GM12878 (cell line): ENCODE measurements at regions not wholly inside any gene's neighbourhood (a gene's known extent, or its start where the extent isn't known, plus 50 kb on each side); places are given as distances from the start of the nearest gene placed in this dataset.

Experiments
- ATAC-seq: fragments of 200-7000 bp; cut with Tn5 transposase; 3 replicates; pipeline ENCODE4 v1.9.1; 2020; ENCODE audit warnings: mild to moderate bottlenecking, moderate library complexity
- BruUV-seq: library from RNA; stranded (reverse); fragments of 400-500 nt; replicated peaks from 2 replicates; lab custom pipeline; 2021; lab: Mats Ljungman, UMichigan
- CTCF ChIA-PET: fragments of 300-600 bp; sonication (Branson Sonifier 250); formaldehyde crosslinking; extraction: SDS; loops from one replicate; lab custom pipeline; 2021; ENCODE audit warnings: inconsistent platforms; lab: Yijun Ruan, JAX
- POLR2A ChIA-PET: fragments of 350-600 bp; formaldehyde crosslinking; extraction: SDS; loops from one replicate; lab custom pipeline; 2021; ENCODE audit warnings: inconsistent platforms; lab: Charles Lee
- RAD21 ChIA-PET: fragments of 300-600 bp; sonication (Branson Sonifier 250); formaldehyde crosslinking; loops from one replicate; lab custom pipeline; 2023; ENCODE audit warnings: antibody characterized with exemption; ENCODE audit not compliant: unreplicated experiment; lab: Charles Lee
- SMC1A ChIA-PET: fragments of 300-600 bp; sonication (Branson Sonifier 250); formaldehyde crosslinking; loops from one replicate; lab custom pipeline; 2023; ENCODE audit not compliant: unreplicated experiment, uncharacterized antibody; lab: Charles Lee
- DNase-seq: peaks from one replicate; pipeline ENCODE4 v3.0.0-alpha.2; 2011; ENCODE audit warnings: low read depth, low spot score
- FAIRE-seq: peaks from 3 replicates; lab custom pipeline; 2011; peaks lifted over from hg19 to GRCh38; lab: Jason Lieb, UNC
- H2AFZ ChIP-seq: 2 replicates; pipeline ENCODE4 v1.6.0; 2011; ENCODE audit warnings: low read depth, low read length, control low read depth; ENCODE audit not compliant: control insufficient read depth
- H3K27ac ChIP-seq: 2 replicates; pipeline ENCODE4 v1.5.1; 2011; ENCODE audit warnings: control low read depth; ENCODE audit not compliant: control insufficient read depth, insufficient read depth
- H3K27me3 ChIP-seq, 2 experiments: replicated peaks in 1 of 2; 2 replicates each; pipeline versions ENCODE4 v1.6.0 to v1.6.1; 2011; ENCODE audit warnings: low read length in 1 of 2; ENCODE audit not compliant: control insufficient read depth in 2 of 2, insufficient read depth in 2 of 2
- H3K36me3 ChIP-seq, 2 experiments: 2 replicates each; pipeline ENCODE4 v1.5.1; 2011; ENCODE audit warnings: low read length in 1 of 2; ENCODE audit not compliant: control insufficient read depth in 2 of 2, insufficient read depth in 2 of 2
- H3K4me1 ChIP-seq: 2 replicates; pipeline ENCODE4 v1.6.1; 2011; ENCODE audit warnings: mild to moderate bottlenecking, low read length, moderate library complexity, mixed read lengths; ENCODE audit not compliant: control insufficient read depth, insufficient read depth
- H3K4me2 ChIP-seq: 2 replicates; pipeline ENCODE4 v1.6.0; 2011; ENCODE audit warnings: control low read depth; ENCODE audit not compliant: control insufficient read depth, insufficient read depth
- H3K4me3 ChIP-seq: fragments of 200-600 bp; sonication (generic); 2 replicates; pipeline ENCODE4 v1.5.1; 2016
- H3K79me2 ChIP-seq: 2 replicates; pipeline ENCODE4 v1.6.0; 2011; ENCODE audit warnings: low read length; ENCODE audit not compliant: control insufficient read depth, insufficient read depth
- H3K9ac ChIP-seq: 2 replicates; pipeline ENCODE4 v1.8.0; 2011; ENCODE audit warnings: low read length, control low read depth, mixed read lengths; ENCODE audit not compliant: control insufficient read depth, insufficient read depth
- H3K9me3 ChIP-seq: replicated peaks from 3 replicates; pipeline ENCODE4 v1.5.1; 2011; ENCODE audit warnings: mild to moderate bottlenecking, low read length; ENCODE audit not compliant: control insufficient read depth, insufficient read depth
- H4K20me1 ChIP-seq: 2 replicates; pipeline ENCODE4 v1.6.0; 2011; ENCODE audit not compliant: control insufficient read depth, insufficient read depth
- CBFB ChIP-seq: IDR thresholded peaks from 2 replicates; pipeline ENCODE4 v1.6.1; 2016; ENCODE audit warnings: antibody characterized with exemption, low read depth
- CHD4 ChIP-seq: fragments of 200-600 bp; sonication (generic); IDR thresholded peaks from 2 replicates; pipeline ENCODE4 v1.6.1; 2016; ENCODE audit warnings: mild to moderate bottlenecking
- E2F4 ChIP-seq: IDR thresholded peaks from 2 replicates; pipeline ENCODE4 v1.6.1; 2012; ENCODE audit warnings: low read depth, low read length, improper control_type of control experiment
- ELK1 ChIP-seq: IDR thresholded peaks from 2 replicates; pipeline ENCODE4 v1.6.1; 2012; ENCODE audit warnings: low read depth, low read length, improper control_type of control experiment
- FOS ChIP-seq: IDR thresholded peaks from 3 replicates; pipeline ENCODE4 v1.6.1; 2011; ENCODE audit warnings: borderline replicate concordance; ENCODE audit not compliant: insufficient read length; ENCODE audit errors: extremely low read depth
- HDAC2 ChIP-seq: fragments of 200-600 bp; sonication (generic); IDR thresholded peaks from 2 replicates; pipeline ENCODE4 v1.6.1; 2017
- IRF5 ChIP-seq: fragments of 450-650 bp; IDR thresholded peaks from 2 replicates; pipeline ENCODE4 v1.6.1; 2017; ENCODE audit warnings: borderline replicate concordance
- MEF2A ChIP-seq: IDR thresholded peaks from 2 replicates; pipeline ENCODE4 v1.6.1; 2011; ENCODE audit warnings: low read depth, mild to moderate bottlenecking, low read length, moderate library complexity; ENCODE audit not compliant: insufficient read depth
- NR2F1 ChIP-seq: fragments of 450-650 bp; conservative IDR thresholded peaks from 2 replicates; pipeline ENCODE4 v1.6.1; 2017; ENCODE audit warnings: mild to moderate bottlenecking
- RB1 ChIP-seq: fragments of 450-650 bp; formaldehyde crosslinking; IDR thresholded peaks from 2 replicates; pipeline ENCODE4 v1.6.1; 2017; ENCODE audit warnings: mild to moderate bottlenecking, borderline replicate concordance
- RELA ChIP-seq: fragments of 450-650 bp; IDR thresholded peaks from 2 replicates; pipeline ENCODE4 v1.8.0; 2014; ENCODE audit warnings: borderline replicate concordance; ENCODE audit not compliant: partially characterized antibody
- RFX5 ChIP-seq: IDR thresholded peaks from 2 replicates; pipeline ENCODE4 v1.6.1; 2011; ENCODE audit warnings: low read depth, low read length, improper control_type of control experiment
- SMAD5 ChIP-seq: IDR thresholded peaks from 2 replicates; pipeline ENCODE4 v1.6.1; 2016; ENCODE audit warnings: antibody characterized with exemption, low read depth
- SPI1 ChIP-seq: IDR thresholded peaks from 2 replicates; pipeline ENCODE4 v1.6.1; 2011; ENCODE audit warnings: low read depth, mild to moderate bottlenecking, low read length, moderate library complexity, borderline replicate concordance; ENCODE audit not compliant: insufficient read depth
- SUZ12 ChIP-seq: fragments of 200-600 bp; sonication (generic); IDR thresholded peaks from one replicate; pipeline ENCODE4 v1.6.1; 2018; ENCODE audit warnings: antibody characterized with exemption, mild to moderate bottlenecking; ENCODE audit not compliant: unreplicated experiment
- ZNF207 ChIP-seq: fragments of 450-650 bp; IDR thresholded peaks from 2 replicates; pipeline ENCODE4 v1.6.1; 2014; ENCODE audit warnings: antibody characterized with exemption, mild to moderate bottlenecking, borderline replicate concordance
- ZNF274 ChIP-seq: IDR thresholded peaks from one replicate; pipeline ENCODE4 v1.8.0; 2011; ENCODE audit not compliant: insufficient read length, insufficient read depth
- in situ Hi-C: fragments of 300-500 bp; cut with MboI; formaldehyde crosslinking; loops from 9 replicates; pipeline ENCODE4 v1.14.3; 2018; ENCODE audit warnings: mixed read lengths
- intact Hi-C: fragments of 100-400 bp; cut with micrococcal nuclease; formaldehyde crosslinking; loops from one replicate; pipeline ENCODE4 v1.14.2; 2022; ENCODE audit not compliant: unreplicated experiment

- Histone ChIP-seq H3K9ac (no peak overlapping the region), H3K4me1 (peaks cover 21% of the 10 kb centered on the region), H3K36me3 (no peaks in the 10 kb centered on the region), H3K27ac (no peak overlapping the region), H3K27me3 (no peaks in the 10 kb centered on the region), H3K4me2 (no peak overlapping the region), H4K20me1 (no peaks in the 10 kb centered on the region), H3K79me2 (no peaks in the 10 kb centered on the region), H2AFZ (no peak overlapping the region), H3K4me3 (no peak overlapping the region), H3K9me3 (no peaks in the 10 kb centered on the region)
- no peak for TF ChIP-seq ELK1
- no peak for TF ChIP-seq SPI1
- no peak for TF ChIP-seq RB1
- no peak for TF ChIP-seq SUZ12
- no peak for TF ChIP-seq FOS
- TF ChIP-seq E2F4, result no peak
- TF ChIP-seq RELA, result no peak
- TF ChIP-seq HDAC2, result no peak
- TF ChIP-seq ZNF207, result no peak
- no peak for TF ChIP-seq IRF5
- no peak for TF ChIP-seq CHD4
- no peak for TF ChIP-seq ZNF274
- no peak for TF ChIP-seq RFX5
- no peak for TF ChIP-seq SMAD5
- TF ChIP-seq NR2F1, result no peak
- TF ChIP-seq CBFB, result no peak
- no peak for TF ChIP-seq MEF2A
- FAIRE-seq (no peak), ATAC-seq (no peak), DNase-seq (no peak)
- BruUV-seq, result no TSS peak
- ChIA-PET CTCF (no interaction called here), POLR2A (no interaction called here), RAD21 (no interaction called here), SMC1A (no interaction called here)
- in situ Hi-C loops (no loop called here), intact Hi-C loops (no loop called here)
These were observed 100.2 kb upstream of the MBNL2 start for GRCh38 chr13:97121894-97122293.
